Stimulated activated CD4-positive, alpha-beta T cell treated with anti-CD3 and anti-CD28 coated beads, Interleukin-1b, Interleukin-23, amount 100 ng/mL, for 24 hours (primary cell): ENCODE measurements at regions not wholly inside any gene's neighbourhood (a gene's known extent, or its start where the extent isn't known, plus 50 kb on each side); places are given as distances from the start of the nearest gene placed in this dataset.

Experiments used
- DNase-seq, 4 experiments: peaks; one replicate each; pipeline ENCODE4 v3.0.0-alpha.2; 2020; ENCODE audit warnings: low read depth in 4 of 4, low spot score in 1 of 4

DNA sequence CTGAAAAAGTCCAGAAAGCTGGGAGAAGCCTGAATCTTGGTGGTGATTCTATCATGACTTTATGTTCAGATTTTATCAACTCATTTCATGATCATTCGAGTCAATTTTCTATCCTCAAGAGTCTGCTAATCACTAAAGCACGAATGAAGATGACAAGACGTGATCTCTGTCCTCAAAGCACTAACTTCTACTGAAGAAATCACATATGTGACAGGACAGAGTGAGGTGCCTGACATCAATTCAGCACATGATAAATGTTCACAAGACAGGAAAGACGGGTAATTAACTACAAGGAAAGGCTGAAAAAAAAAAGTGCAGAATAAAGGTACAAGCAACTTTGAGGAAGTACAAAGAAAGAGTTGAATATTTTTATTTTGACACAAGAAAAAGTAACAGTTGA is 487.1 kb downstream of the EFNB2 start:
- DNase-seq: no peak

- no peak for DNase-seq
Measured at GRCh38 chr13:106047859-106048258, 487.6 kb downstream of the EFNB2 start.

GRCh38 chr13:106042996-106043581 is 492.4 kb downstream of the EFNB2 start:
- no peak for DNase-seq

DNA sequence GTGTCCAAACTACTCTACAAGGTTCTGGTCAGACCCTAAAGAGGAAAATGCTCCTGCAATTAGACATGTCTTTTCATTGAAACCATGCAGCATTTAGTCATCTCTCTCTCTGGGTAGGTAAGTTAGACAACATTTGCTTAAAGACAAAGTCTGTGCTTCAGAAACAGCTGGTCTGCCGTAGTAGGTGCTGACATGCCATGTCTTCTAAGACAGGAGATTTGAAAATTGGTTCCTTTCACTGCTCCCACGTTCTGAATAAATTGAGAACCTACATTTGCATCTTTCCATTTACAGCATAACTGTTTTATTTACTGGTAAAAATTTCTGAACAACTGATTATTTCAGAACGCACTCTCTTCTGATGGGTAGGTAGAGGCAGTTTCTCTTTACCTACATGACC is 494.0 kb downstream of the EFNB2 start:
- no peak for DNase-seq

GRCh38 chr13:106038752-106039151 is 496.7 kb downstream of the EFNB2 start:
- DNase-seq: no peak

- DNase-seq: no peak
Measured at GRCh38 chr13:106036870-106037269, 498.6 kb downstream of the EFNB2 start.

GRCh38 chr13:106034201-106034600 is 501.3 kb downstream of the EFNB2 start:
- no peak for DNase-seq

GRCh38 chr13:106033659-106034058 is 501.8 kb downstream of the EFNB2 start:
- DNase-seq: no peak

DNA sequence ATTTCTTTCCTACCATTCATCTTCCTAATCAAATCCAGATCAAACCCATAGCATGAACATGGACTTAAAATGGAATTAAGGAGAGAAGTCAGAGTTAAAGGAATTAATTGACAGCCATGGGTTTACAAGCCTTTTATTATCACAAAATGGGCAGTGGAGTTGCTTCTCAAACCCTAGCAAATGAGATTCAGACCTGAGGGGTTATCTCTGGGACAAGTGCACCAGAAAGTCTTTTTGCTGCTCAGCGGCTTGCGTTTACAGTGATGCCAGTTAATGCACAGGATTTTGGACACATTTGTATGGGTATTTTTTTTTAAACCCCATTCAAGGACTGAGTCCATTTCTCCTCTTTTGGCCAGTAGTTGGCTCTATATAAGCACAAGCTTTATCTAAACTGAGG is 503.0 kb downstream of the EFNB2 start:
- DNase-seq: no peak

GRCh38 chr13:106029676-106030290 is 505.7 kb downstream of the EFNB2 start:
- no peak for DNase-seq

DNA sequence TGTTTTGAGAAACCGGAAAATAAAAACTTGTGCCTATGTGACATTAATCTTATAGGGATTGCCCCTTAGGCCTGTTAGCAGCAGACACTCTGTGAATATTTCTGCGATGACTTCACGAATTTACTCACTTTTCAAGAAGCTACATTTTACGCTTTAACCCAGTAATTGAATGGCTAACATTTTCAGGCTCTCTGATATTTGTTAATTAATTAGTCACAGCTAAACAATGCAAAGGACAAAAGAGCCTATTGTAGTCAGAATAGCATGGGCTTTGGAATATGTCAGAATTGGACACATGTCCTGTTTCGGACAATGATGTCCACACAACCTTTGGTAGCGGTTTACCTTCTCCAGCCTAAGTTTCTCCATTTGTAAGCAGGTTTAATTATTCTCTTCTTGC is 506.6 kb downstream of the EFNB2 start:
- no peak for DNase-seq

GRCh38 chr13:106011600-106011999 is 523.9 kb downstream of the EFNB2 start:
- DNase-seq: no peak

DNA sequence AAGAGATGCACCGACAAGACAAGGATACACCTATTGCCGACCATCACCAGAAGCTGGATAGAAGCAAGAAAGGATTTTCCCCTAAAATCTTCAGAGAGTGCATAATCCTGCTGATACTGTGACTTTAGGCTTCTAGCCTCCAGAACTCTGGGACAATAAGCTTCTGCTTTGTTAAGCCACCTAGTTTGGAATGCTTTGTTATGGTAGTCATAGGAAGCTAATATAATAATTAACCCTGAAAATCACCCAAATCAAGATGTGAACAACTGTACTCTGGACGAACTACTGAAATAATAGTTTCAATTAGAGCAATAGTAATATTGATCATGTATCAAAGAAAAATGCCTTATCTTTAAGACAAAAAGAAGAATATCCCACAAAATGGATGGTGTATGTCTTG is 524.6 kb downstream of the EFNB2 start:
- no peak for DNase-seq

DNA sequence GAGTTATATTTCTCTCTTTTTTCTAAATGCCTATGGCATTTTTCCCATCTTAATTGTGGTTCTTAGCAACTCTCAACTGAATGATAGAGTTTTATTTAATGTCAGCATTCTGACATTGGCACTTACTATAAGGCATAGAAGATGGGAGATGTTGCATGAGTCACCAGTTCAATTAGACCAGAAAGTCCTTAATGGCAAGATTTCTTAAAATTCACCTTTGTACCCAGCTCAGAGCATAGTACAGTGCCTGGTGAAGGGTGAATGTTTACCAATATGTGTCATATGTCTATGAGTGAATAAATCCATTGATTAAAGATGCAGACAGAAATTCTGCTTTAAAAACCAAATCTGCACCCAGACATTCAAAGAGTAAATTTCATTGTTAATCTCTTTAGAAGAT is 526.9 kb downstream of the EFNB2 start:
- DNase-seq: no peak

DNA sequence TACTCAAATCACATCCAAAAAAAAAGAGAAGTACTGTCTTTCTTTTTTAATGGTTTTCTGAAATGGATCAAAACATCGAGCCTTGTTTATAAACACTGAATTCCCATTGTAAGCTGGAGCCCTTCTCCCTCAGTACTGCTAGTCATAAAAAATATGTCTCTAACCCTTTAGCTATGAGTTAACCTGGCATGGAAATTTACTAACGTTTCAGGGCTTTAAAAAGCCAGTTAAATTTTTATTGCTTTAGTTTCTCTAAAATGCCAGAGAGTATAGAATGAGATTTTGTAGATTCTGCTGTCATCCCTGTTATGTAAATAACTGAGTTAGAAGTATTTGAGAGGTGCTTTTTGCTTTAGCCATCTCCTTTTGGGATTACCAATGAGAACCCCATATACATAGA is 528.3 kb downstream of the EFNB2 start:
- DNase-seq: no peak

DNA sequence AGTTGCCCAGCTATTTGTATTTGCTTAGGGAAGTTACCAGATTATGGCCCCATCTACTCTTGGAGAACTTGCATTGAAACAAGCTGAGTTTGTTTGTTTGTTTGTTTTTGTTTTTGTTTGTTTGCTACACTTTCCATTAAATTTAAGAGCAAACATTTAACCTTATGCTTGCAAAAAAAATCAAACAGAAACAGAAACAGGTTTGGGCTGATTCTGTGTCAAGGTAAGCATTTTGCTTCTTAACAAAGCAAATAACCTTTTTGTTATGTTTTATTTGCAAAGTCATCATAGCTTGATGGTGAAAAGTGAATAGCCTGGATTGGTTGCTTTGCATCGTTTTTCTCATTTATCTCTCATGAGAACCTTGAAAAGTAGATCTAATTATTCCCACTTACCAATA is 531.8 kb downstream of the EFNB2 start:
- DNase-seq: no peak

DNA sequence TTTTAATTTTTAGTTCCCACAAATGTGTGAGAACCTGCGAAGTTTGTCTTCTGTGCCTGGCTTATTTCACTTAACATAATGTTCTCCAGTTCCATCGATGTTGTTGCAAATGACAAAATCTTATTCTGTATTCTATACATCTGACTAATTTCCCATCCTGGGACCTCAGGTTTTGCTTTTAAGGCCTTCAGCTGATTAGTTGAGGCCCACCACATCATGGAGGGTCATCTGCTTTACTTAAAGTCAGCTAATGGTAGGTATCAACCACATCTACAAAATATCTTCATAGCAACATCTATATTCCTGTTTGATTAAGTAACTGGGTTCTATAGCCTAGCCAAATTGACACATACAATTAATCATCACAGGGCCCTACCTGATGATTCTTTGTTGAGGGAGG is 534.0 kb downstream of the EFNB2 start:
- no peak for DNase-seq

GRCh38 chr13:105997581-105998550 is 537.6 kb downstream of the EFNB2 start:
- no peak for DNase-seq

GRCh38 chr13:105996391-105997025 is 539.0 kb downstream of the EFNB2 start:
- DNase-seq: no peak

- no peak for DNase-seq
Measured at GRCh38 chr13:105994340-105994739, 541.1 kb downstream of the EFNB2 start.

- no peak for DNase-seq
Measured at GRCh38 chr13:105991622-105992277, 543.7 kb downstream of the EFNB2 start.
